Keratinocyte (primary cell): ENCODE measurements at regions not wholly inside any gene's neighbourhood (a gene's known extent, or its start where the extent isn't known, plus 50 kb on each side); places are given as distances from the start of the nearest gene placed in this dataset.
"Not testable (repeated sequence)": the region's sequence is repeated elsewhere in the genome, so short reads cannot be mapped to it uniquely, and the experiment has no call there.

Experiments
- DNase-seq: peaks from one replicate; pipeline ENCODE4 v3.0.0-alpha.2; 2011; ENCODE audit warnings: low read depth, missing footprints, low spot score
- FAIRE-seq: peaks from 2 replicates; lab custom pipeline; 2011; peaks lifted over from hg19 to GRCh38; lab: Jason Lieb, UNC
- H2AFZ ChIP-seq: 2 replicates; pipeline ENCODE4 v1.6.0; 2012; ENCODE audit warnings: low read length, control low read depth, inconsistent platforms; ENCODE audit not compliant: control insufficient read depth
- H3K27ac ChIP-seq: 2 replicates; pipeline ENCODE4 v1.5.1; 2011; ENCODE audit warnings: low read length; ENCODE audit not compliant: control insufficient read depth, insufficient read depth
- H3K27me3 ChIP-seq: 3 replicates; pipeline ENCODE4 v1.6.0; 2011; ENCODE audit warnings: low read length; ENCODE audit not compliant: control insufficient read depth, insufficient read depth; ENCODE audit errors: extremely low read depth
- H3K36me3 ChIP-seq, 2 experiments: 2 replicates in 1 of 2; 3 replicates in 1 of 2; pipeline ENCODE4 v1.5.1; 2011; ENCODE audit warnings: low read length in 2 of 2, mild to moderate bottlenecking in 1 of 2; ENCODE audit not compliant: control insufficient read depth in 2 of 2, insufficient read depth in 2 of 2; ENCODE audit errors: extremely low read depth in 1 of 2
- H3K4me1 ChIP-seq: 3 replicates; pipeline ENCODE4 v1.5.1; 2011; ENCODE audit warnings: low read length; ENCODE audit not compliant: control insufficient read depth, insufficient read depth; ENCODE audit errors: extremely low read depth
- H3K4me2 ChIP-seq: 3 replicates; pipeline ENCODE4 v1.6.0; 2011; ENCODE audit warnings: low read depth, low read length; ENCODE audit not compliant: control insufficient read depth, insufficient read depth; ENCODE audit errors: extremely low read depth
- H3K4me3 ChIP-seq, 3 experiments: fragments of 200-600 bp in 1 of 3; sonication (generic) in 1 of 3; 2 replicates in 2 of 3; 3 replicates in 1 of 3; pipeline ENCODE4 v1.5.1; 2011 to 2016; ENCODE audit warnings: low read length in 3 of 3, mild to moderate bottlenecking in 3 of 3, control low read depth in 2 of 3, inconsistent platforms in 1 of 3, low read depth in 1 of 3, mixed read lengths in 1 of 3, mixed run types in 1 of 3, moderate library complexity in 1 of 3; ENCODE audit not compliant: control insufficient read depth in 2 of 3, insufficient read depth in 2 of 3; ENCODE audit errors: extremely low read depth in 1 of 3
- H3K79me2 ChIP-seq: 2 replicates; pipeline ENCODE4 v1.6.0; 2012; ENCODE audit warnings: low read length; ENCODE audit not compliant: control insufficient read depth, insufficient read depth
- H3K9ac ChIP-seq: 3 replicates; pipeline ENCODE4 v1.6.0; 2011; ENCODE audit warnings: low read length; ENCODE audit not compliant: control insufficient read depth, insufficient read depth; ENCODE audit errors: extremely low read depth
- H3K9me1 ChIP-seq: 3 replicates; pipeline ENCODE4 v1.6.0; 2011; ENCODE audit warnings: low read length; ENCODE audit not compliant: control insufficient read depth, insufficient read depth; ENCODE audit errors: extremely low read depth
- H3K9me3 ChIP-seq: 2 replicates; pipeline ENCODE4 v1.5.1; 2012; ENCODE audit warnings: low read depth, low read length; ENCODE audit not compliant: control insufficient read depth
- H4K20me1 ChIP-seq: 3 replicates; pipeline ENCODE4 v1.6.0; 2011; ENCODE audit warnings: low read length; ENCODE audit not compliant: control insufficient read depth, insufficient read depth; ENCODE audit errors: extremely low read depth
- EZH2 ChIP-seq: IDR thresholded peaks from one replicate; pipeline ENCODE4 v1.6.1; 2012; ENCODE audit warnings: inconsistent platforms, mild to moderate bottlenecking, low read length, moderate library complexity
- dilution Hi-C: fragments of 300-500 bp; cut with MboI; formaldehyde crosslinking; loops from one replicate; pipeline ENCODE4 v1.7.0; 2020; ENCODE audit warnings: low sequenced_read_pairs; ENCODE audit not compliant: extremely low pct_ligation_motif_present
- TF ChIP-seq, protein P1 (sequence below), 3 experiments: IDR thresholded peaks in 1 of 3; conservative IDR thresholded peaks in 1 of 3; optimal IDR thresholded peaks in 1 of 3; 2 replicates in 2 of 3; 3 replicates in 1 of 3; pipeline versions ENCODE3 to v1.5.1; 2011; ENCODE audit warnings: low read length in 3 of 3, mild to moderate bottlenecking in 3 of 3, moderate library complexity in 2 of 3, control low read depth in 1 of 3, inconsistent platforms in 1 of 3; ENCODE audit not compliant: insufficient read depth in 2 of 3; ENCODE audit errors: extremely low read depth in 1 of 3

DNA sequence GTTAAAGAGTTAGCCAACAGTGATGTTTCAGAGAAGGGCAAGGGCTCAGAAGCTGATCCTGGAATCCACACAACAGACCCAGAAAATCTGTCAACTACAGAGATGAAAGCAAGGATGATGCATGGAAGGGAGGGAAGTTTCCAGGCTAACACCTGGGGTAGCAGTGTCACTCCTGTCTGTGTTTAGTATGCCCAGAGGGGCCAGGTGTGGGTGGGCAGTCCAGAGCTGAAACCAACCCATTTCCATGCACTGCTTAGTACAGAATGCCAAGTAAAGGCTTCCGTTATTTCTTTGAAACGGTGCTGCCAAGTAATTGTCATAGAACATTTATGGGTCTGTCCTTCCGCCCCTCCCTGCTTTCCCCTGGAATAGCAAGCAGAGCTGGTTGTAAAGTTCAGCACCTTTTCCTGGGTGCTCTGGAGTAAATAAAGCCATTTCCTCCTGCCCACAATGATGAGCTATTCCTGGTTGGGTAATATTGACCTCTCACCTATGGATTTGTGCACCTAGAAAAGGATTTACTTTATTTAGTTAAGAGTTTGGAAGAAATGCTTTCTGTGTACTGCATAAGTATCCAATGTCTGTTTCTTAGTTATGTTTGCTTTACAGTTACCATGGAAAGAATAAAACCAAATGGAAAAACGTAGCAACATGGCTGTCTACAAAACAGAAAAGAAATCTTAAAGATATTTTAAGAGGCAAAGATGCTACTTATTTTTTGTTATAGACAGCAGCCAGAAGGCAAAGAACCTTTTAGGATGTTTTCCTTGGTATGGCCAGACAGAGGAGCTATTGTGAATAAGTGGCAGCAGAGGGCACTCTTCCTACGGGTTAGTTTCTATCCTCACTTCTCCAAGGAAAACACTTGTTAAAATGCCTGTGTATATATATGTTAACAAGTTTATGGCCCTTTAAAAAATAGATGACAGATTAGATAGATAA is 71.7 kb downstream of the PRR15 start:
- dilution Hi-C loops, H3K4me3 ChIP-seq, H3K4me1 ChIP-seq, DNase-seq, H3K79me2 ChIP-seq, FAIRE-seq, H4K20me1 ChIP-seq, H3K4me2 ChIP-seq, H3K27me3 ChIP-seq, H2AFZ ChIP-seq, H3K27ac ChIP-seq, H3K36me3 ChIP-seq, H3K9me1 ChIP-seq, H3K9ac ChIP-seq, H3K9me3 ChIP-seq: not testable (repeated sequence)
- TF ChIP-seq, protein P1, sequence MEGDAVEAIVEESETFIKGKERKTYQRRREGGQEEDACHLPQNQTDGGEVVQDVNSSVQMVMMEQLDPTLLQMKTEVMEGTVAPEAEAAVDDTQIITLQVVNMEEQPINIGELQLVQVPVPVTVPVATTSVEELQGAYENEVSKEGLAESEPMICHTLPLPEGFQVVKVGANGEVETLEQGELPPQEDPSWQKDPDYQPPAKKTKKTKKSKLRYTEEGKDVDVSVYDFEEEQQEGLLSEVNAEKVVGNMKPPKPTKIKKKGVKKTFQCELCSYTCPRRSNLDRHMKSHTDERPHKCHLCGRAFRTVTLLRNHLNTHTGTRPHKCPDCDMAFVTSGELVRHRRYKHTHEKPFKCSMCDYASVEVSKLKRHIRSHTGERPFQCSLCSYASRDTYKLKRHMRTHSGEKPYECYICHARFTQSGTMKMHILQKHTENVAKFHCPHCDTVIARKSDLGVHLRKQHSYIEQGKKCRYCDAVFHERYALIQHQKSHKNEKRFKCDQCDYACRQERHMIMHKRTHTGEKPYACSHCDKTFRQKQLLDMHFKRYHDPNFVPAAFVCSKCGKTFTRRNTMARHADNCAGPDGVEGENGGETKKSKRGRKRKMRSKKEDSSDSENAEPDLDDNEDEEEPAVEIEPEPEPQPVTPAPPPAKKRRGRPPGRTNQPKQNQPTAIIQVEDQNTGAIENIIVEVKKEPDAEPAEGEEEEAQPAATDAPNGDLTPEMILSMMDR (optimal IDR thresholded peaks at IDR 0.05 in 1 of 3, IDR thresholded peaks at IDR 0.05 in 1 of 3, conservative IDR thresholded peaks at IDR 0.05 in 1 of 3; ENCODE audit: extremely low read depth in 1 of 3, insufficient read depth in 2 of 3, low read length in 3 of 3) = peak; percentile 25 to 48 (median 36)

DNA sequence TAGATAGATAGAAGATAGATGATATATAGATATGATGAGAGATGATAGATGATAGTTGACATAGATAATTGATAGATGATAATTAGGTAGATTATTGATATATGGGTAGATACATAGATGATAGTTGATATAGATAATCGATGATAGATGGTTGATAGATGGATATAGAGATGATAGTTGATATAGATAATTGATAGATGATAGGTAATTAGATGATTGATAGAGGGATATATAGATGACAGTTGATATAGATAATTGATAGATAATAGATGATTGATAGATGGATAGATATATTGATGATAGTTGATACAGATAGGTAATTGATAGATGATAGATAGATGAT is 72.3 kb downstream of the PRR15 start:
- no peaks in the 10 kb centered on the region for H3K27me3 ChIP-seq
- no peak overlapping the region for H3K27ac ChIP-seq
- TF ChIP-seq, protein P1 (optimal IDR thresholded peaks at IDR 0.05 in 1 of 3, IDR thresholded peaks at IDR 0.05 in 1 of 3, conservative IDR thresholded peaks at IDR 0.05 in 1 of 3; ENCODE audit: extremely low read depth in 1 of 3, insufficient read depth in 2 of 3, low read length in 3 of 3) = no peak
- TF ChIP-seq EZH2 = no peak
- dilution Hi-C loops = no loop called here
- no peaks in the 10 kb centered on the region for H3K9me1 ChIP-seq
- no peak overlapping the region for H2AFZ ChIP-seq
- no peaks in the 10 kb centered on the region for H3K9me3 ChIP-seq
- FAIRE-seq = no peak
- H3K36me3 ChIP-seq = no peaks in the 10 kb centered on the region
- H3K4me2 ChIP-seq = no peak overlapping the region
- no peak overlapping the region for H3K4me3 ChIP-seq
- no peaks in the 10 kb centered on the region for H3K79me2 ChIP-seq
- no peak for DNase-seq
- H3K4me1 ChIP-seq = no peaks in the 10 kb centered on the region
- H4K20me1 ChIP-seq = no peaks in the 10 kb centered on the region
- no peak overlapping the region for H3K9ac ChIP-seq
